ENCODE measurements at regions not wholly inside any gene's neighbourhood (a gene's known extent, or its start where the extent isn't known, plus 50 kb on each side); places are given as distances from the start of the nearest gene placed in this dataset.

DNA sequence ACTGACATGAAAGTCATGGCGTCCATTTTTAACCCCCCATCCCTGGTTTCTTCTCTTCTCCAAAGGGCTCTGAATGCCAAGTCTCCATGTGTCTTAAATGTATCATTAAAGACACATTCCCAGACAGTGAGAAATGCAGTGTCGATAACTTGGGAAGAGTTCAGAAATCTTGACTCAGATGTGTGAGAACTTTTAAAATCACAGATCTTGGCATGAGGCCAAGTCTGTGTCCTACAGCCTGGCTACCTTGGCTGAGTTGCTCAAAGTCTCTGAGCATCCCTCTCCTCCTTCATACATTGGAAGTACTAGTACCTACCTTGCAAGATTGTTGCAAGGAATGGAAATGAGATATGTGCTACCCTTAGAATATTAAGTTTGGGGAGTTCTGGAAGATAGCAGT, 1046.5 kb upstream of the RBFOX1 start (continued):
- no peak for TF ChIP-seq ZNF462 (CRISPR knock-in tag; IDR thresholded peaks at IDR 0.05)
- no peak for TF ChIP-seq EZH2 (IDR thresholded peaks at IDR 0.05; ENCODE audit: low read depth, unreplicated experiment)
- no peak for TF ChIP-seq EZH2phosphoT487 (IDR thresholded peaks at IDR 0.05; ENCODE audit: unreplicated experiment)
- TF ChIP-seq ZNF114 (CRISPR knock-in tag; IDR thresholded peaks at IDR 0.05): no peak

- Histone ChIP-seq H3K9me2 (ENCODE audit: insufficient read depth) (peaks cover 3% of the 10 kb centered on the region; the same call in 1 of the 2 replicates), H3K36me3 (ENCODE audit: insufficient read depth) (no peaks in the 10 kb centered on the region; the same call in 1 of the 2 replicates), H3K79me2 (replicated peaks; ENCODE audit: insufficient read depth) (no peaks in the 10 kb centered on the region), H3K27ac (ENCODE audit: low read depth) (peak overlapping the region; percentile 64; the same call in 1 of the 2 replicates), H3K4me2 (peak overlapping the region; percentile 46), H3K27me3 (ENCODE audit: insufficient read depth) (no peaks in the 10 kb centered on the region), H3K4me1 (ENCODE audit: insufficient read depth) (peaks cover 28% of the 10 kb centered on the region), H4K20me1 (replicated peaks; ENCODE audit: insufficient read depth) (no peaks in the 10 kb centered on the region), H2AFZ (no peak overlapping the region), H3K4me3 (no peak overlapping the region), H3F3A (replicated peaks; ENCODE audit: low read depth) (no peaks in the 10 kb centered on the region; the same call in 1 of the 2 replicates)
- TF ChIP-seq, protein P1, sequence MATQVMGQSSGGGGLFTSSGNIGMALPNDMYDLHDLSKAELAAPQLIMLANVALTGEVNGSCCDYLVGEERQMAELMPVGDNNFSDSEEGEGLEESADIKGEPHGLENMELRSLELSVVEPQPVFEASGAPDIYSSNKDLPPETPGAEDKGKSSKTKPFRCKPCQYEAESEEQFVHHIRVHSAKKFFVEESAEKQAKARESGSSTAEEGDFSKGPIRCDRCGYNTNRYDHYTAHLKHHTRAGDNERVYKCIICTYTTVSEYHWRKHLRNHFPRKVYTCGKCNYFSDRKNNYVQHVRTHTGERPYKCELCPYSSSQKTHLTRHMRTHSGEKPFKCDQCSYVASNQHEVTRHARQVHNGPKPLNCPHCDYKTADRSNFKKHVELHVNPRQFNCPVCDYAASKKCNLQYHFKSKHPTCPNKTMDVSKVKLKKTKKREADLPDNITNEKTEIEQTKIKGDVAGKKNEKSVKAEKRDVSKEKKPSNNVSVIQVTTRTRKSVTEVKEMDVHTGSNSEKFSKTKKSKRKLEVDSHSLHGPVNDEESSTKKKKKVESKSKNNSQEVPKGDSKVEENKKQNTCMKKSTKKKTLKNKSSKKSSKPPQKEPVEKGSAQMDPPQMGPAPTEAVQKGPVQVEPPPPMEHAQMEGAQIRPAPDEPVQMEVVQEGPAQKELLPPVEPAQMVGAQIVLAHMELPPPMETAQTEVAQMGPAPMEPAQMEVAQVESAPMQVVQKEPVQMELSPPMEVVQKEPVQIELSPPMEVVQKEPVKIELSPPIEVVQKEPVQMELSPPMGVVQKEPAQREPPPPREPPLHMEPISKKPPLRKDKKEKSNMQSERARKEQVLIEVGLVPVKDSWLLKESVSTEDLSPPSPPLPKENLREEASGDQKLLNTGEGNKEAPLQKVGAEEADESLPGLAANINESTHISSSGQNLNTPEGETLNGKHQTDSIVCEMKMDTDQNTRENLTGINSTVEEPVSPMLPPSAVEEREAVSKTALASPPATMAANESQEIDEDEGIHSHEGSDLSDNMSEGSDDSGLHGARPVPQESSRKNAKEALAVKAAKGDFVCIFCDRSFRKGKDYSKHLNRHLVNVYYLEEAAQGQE (IDR thresholded peaks at IDR 0.05; ENCODE audit: unreplicated experiment): no peak
- TF ChIP-seq, protein P2, sequence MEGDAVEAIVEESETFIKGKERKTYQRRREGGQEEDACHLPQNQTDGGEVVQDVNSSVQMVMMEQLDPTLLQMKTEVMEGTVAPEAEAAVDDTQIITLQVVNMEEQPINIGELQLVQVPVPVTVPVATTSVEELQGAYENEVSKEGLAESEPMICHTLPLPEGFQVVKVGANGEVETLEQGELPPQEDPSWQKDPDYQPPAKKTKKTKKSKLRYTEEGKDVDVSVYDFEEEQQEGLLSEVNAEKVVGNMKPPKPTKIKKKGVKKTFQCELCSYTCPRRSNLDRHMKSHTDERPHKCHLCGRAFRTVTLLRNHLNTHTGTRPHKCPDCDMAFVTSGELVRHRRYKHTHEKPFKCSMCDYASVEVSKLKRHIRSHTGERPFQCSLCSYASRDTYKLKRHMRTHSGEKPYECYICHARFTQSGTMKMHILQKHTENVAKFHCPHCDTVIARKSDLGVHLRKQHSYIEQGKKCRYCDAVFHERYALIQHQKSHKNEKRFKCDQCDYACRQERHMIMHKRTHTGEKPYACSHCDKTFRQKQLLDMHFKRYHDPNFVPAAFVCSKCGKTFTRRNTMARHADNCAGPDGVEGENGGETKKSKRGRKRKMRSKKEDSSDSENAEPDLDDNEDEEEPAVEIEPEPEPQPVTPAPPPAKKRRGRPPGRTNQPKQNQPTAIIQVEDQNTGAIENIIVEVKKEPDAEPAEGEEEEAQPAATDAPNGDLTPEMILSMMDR (conservative IDR thresholded peaks at IDR 0.05; ENCODE audit: low read depth in 2 of 2): no peak
- TF ChIP-seq ZNF331 (CRISPR knock-in tag; IDR thresholded peaks at IDR 0.05; ENCODE audit: low read depth): no peak
- TF ChIP-seq EZH2phosphoT487 (IDR thresholded peaks at IDR 0.05; ENCODE audit: unreplicated experiment): no peak
- no peak for TF ChIP-seq STAT1 (IDR thresholded peaks at IDR 0.05; ENCODE audit: unreplicated experiment)
- no peak for TF ChIP-seq JUNB (IDR thresholded peaks at IDR 0.05; ENCODE audit: unreplicated experiment)
- TF ChIP-seq, protein P3, sequence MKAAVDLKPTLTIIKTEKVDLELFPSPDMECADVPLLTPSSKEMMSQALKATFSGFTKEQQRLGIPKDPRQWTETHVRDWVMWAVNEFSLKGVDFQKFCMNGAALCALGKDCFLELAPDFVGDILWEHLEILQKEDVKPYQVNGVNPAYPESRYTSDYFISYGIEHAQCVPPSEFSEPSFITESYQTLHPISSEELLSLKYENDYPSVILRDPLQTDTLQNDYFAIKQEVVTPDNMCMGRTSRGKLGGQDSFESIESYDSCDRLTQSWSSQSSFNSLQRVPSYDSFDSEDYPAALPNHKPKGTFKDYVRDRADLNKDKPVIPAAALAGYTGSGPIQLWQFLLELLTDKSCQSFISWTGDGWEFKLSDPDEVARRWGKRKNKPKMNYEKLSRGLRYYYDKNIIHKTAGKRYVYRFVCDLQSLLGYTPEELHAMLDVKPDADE (IDR thresholded peaks at IDR 0.05): no peak
- no peak for TF ChIP-seq NANOG (IDR thresholded peaks at IDR 0.05; ENCODE audit: borderline replicate concordance)
- TF ChIP-seq CREB1 (CRISPR knock-in tag; IDR thresholded peaks at IDR 0.05; ENCODE audit: low read depth): no peak
- no peak for TF ChIP-seq EZH2 (IDR thresholded peaks at IDR 0.05; ENCODE audit: low read depth, unreplicated experiment)
- TF ChIP-seq ZNF114 (CRISPR knock-in tag; IDR thresholded peaks at IDR 0.05): no peak
- no peak for TF ChIP-seq POLR2AphosphoS5 (IDR thresholded peaks at IDR 0.05; ENCODE audit: low read depth)
- H3K27me3 Mint-ChIP-seq (ENCODE audit: insufficient read depth, low read depth, poor library complexity): no peaks in the 10 kb centered on the region
- H3K9me3 Mint-ChIP-seq: peaks cover 3% of the 10 kb centered on the region; the same call in 1 of the 3 replicates
- H3K27ac Mint-ChIP-seq: peak overlapping the region; percentile 79
- ATAC-seq (peak; percentile 44; the same call in 1 of the 3 replicates), DNase-seq (ENCODE audit: low spot score) (no peak)
- peaks cover 56% of the 10 kb centered on the region for H3K4me1 Mint-ChIP-seq
- H3K4me3 Mint-ChIP-seq: no peak overlapping the region
- H3K36me3 Mint-ChIP-seq (ENCODE audit: low read depth): peaks cover 7% of the 10 kb centered on the region; the same call in 2 of the 3 replicates
Observed at GRCh38 chr16:6284731-6285130, 1047.9 kb upstream of the RBFOX1 start.
